ENCODE measurements at regions not wholly inside any gene's neighbourhood (a gene's known extent, or its start where the extent isn't known, plus 50 kb on each side); places are given as distances from the start of the nearest gene placed in this dataset.

GRCh38 chr1:228998179-228998578, 262.9 kb downstream of the RHOU start:
- TF ChIP-seq CTCF (IDR thresholded peaks at IDR 0.05) (no peak), POLR2AphosphoS5 (IDR thresholded peaks at IDR 0.05; ENCODE audit: low read depth, low read length) (no peak), REST (IDR thresholded peaks at IDR 0.05; ENCODE audit: insufficient read depth in 1 of 2, low read depth in 2 of 2, low read length in 1 of 2) (no peak), SIN3A (IDR thresholded peaks at IDR 0.05; ENCODE audit: borderline replicate concordance, insufficient read depth, low read depth, low read length) (no peak), TCF7L2 (IDR thresholded peaks at IDR 0.05; ENCODE audit: low read depth, low read length) (no peak)

Measured in Panc1 (cell line).